Stimulated activated effector memory CD8-positive, alpha-beta T cell treated with anti-CD3 and anti-CD28 coated beads, Interleukin-12 subunit alpha, Interleukin-12 subunit beta, amount 100 ng/mL, for 72 hours (primary cell): ENCODE measurements at regions not wholly inside any gene's neighbourhood (a gene's known extent, or its start where the extent isn't known, plus 50 kb on each side); places are given as distances from the start of the nearest gene placed in this dataset.
"Not testable (repeated sequence)": the region's sequence is repeated elsewhere in the genome, so short reads cannot be mapped to it uniquely, and the experiment has no call there.

Source experiments
- ATAC-seq: fragments of 150-1000 bp; cut with Tn5 transposase; 2 replicates; pipeline ENCODE4 v1.10.0; 2021
- DNase-seq, 2 donors: peaks; one replicate each; pipeline ENCODE4 v3.0.0; 2021 to 2022; ENCODE audit warnings: low spot score in 2 of 2
- H3K27ac Mint-ChIP-seq: one replicate; pipeline ENCODE4 v1.8.0; 2022; ENCODE audit warnings: mild to moderate bottlenecking, mixed read lengths
- H3K36me3 Mint-ChIP-seq: one replicate; pipeline ENCODE4 v1.8.0; 2022; ENCODE audit warnings: mild to moderate bottlenecking, mixed read lengths
- H3K4me1 Mint-ChIP-seq: one replicate; pipeline ENCODE4 v1.8.0; 2022; ENCODE audit warnings: mixed read lengths
- H3K4me3 Mint-ChIP-seq: one replicate; pipeline ENCODE4 v1.8.0; 2022; ENCODE audit warnings: mild to moderate bottlenecking, mixed read lengths
- H3K9me3 Mint-ChIP-seq: one replicate; pipeline ENCODE4 v1.8.0; 2022; ENCODE audit warnings: mixed read lengths

GRCh38 chr6:74598462-74599393 is 607.1 kb downstream of the COL12A1 start:
- DNase-seq (no peak), ATAC-seq (peak; percentile 42)
- no peaks in the 10 kb centered on the region for H3K4me1 Mint-ChIP-seq
- H3K27ac Mint-ChIP-seq = no peak overlapping the region
- H3K4me3 Mint-ChIP-seq = no peak overlapping the region
- no peaks in the 10 kb centered on the region for H3K36me3 Mint-ChIP-seq
- H3K9me3 Mint-ChIP-seq = peaks cover 7% of the 10 kb centered on the region

GRCh38 chr6:74597840-74598239 is 608.0 kb downstream of the COL12A1 start:
- H3K27ac Mint-ChIP-seq = no peak overlapping the region
- no peak overlapping the region for H3K4me3 Mint-ChIP-seq
- ATAC-seq (no peak), DNase-seq (no peak)
- H3K36me3 Mint-ChIP-seq = no peaks in the 10 kb centered on the region
- no peaks in the 10 kb centered on the region for H3K4me1 Mint-ChIP-seq
- H3K9me3 Mint-ChIP-seq = peaks cover 6% of the 10 kb centered on the region

- Mint-ChIP-seq H3K4me1 (no peaks in the 10 kb centered on the region), H3K36me3 (no peaks in the 10 kb centered on the region), H3K4me3 (no peak overlapping the region), H3K9me3 (peaks cover 6% of the 10 kb centered on the region), H3K27ac (no peak overlapping the region)
- ATAC-seq (no peak), DNase-seq (no peak)
These were observed 608.6 kb downstream of the COL12A1 start for GRCh38 chr6:74597266-74597665.

DNA sequence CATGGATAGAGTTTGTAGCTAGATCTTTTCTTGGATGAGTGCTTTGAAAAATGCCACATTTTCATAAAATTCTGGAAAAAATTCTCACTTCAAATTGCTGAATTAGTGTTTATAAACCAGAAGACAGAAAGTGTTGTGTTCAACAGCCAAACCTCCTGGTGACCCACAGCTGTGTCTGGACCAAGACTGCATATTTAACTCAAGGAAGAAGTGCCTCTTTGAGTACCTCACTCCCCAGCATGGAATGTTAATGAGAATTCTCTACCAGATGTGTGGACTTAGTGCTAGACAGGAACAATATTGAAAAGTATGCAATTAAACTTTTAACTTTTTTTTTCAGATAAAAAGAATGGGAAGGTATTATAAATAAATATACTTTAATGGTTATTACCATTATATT is 609.3 kb downstream of the COL12A1 start:
- Mint-ChIP-seq H3K4me1 (no peaks in the 10 kb centered on the region), H3K4me3 (no peak overlapping the region)
- ATAC-seq = no peak

DNA sequence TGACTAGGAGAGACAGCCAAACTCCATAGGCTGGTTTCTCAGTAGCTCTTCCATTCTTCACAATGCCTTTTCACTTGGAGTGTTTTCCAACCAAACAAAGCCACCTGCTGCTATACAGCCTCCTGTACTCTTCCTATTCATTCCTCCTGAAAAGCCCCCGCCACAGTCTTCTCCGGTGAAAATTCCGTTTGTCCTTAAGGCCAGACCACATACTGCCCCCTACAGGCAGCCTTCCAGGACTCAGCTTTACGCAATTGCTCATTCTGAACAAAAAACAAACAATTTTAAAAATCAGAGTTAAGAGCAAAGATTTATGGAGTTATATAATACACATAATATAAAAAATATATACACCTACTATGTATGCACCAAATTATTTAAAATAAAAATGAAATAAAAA is 611.5 kb downstream of the COL12A1 start:
- not testable (repeated sequence) for H3K36me3 Mint-ChIP-seq, H3K27ac Mint-ChIP-seq, H3K4me3 Mint-ChIP-seq, DNase-seq, ATAC-seq, H3K4me1 Mint-ChIP-seq
- peaks cover 10% of the 10 kb centered on the region for H3K9me3 Mint-ChIP-seq

More for the DNA sequence above, 609.3 kb downstream of the COL12A1 start:
- no peak for DNase-seq
- no peaks in the 10 kb centered on the region for H3K36me3 Mint-ChIP-seq
- no peak overlapping the region for H3K27ac Mint-ChIP-seq
- peaks cover 6% of the 10 kb centered on the region for H3K9me3 Mint-ChIP-seq

DNA sequence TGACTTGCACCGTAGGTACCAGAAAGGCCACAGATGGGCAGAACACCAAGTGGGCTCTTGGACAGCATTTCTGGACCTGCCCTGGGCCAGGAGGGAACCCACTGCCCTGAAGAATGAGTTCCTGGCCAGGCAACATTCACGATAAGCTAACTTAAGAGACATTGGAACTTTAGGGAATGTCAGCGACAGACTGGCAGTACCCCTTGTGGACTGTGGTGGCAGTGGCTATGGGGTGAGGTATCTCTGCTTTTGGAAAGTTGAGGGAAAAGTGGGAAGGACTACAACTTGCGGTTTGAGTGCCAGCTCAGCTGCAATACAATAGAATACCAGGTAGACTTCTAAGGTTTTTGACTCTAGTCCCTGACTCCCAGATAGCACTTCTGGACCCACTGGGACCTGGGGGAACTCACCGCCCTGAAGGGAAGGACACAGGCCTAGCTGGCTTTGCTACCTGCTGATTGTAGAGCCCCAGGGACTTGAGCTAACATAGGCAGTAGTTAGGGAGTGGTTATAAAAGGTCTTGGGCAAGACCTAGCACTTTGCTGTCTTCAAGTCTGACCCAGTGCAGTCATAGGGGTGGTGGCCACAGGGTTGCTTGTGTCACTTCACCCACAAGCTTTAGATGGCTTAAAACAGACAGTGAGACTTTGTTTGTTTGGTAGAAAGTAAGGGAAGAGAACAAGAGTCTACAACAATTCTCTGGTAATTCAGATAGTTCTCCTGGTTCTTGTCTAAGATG is 617.6 kb downstream of the COL12A1 start:
- no peak overlapping the region for H3K27ac Mint-ChIP-seq
- peaks cover 14% of the 10 kb centered on the region for H3K9me3 Mint-ChIP-seq
- H3K4me3 Mint-ChIP-seq = no peak overlapping the region
- no peaks in the 10 kb centered on the region for H3K4me1 Mint-ChIP-seq
- DNase-seq (no peak), ATAC-seq (no peak)
- H3K36me3 Mint-ChIP-seq = no peaks in the 10 kb centered on the region

DNA sequence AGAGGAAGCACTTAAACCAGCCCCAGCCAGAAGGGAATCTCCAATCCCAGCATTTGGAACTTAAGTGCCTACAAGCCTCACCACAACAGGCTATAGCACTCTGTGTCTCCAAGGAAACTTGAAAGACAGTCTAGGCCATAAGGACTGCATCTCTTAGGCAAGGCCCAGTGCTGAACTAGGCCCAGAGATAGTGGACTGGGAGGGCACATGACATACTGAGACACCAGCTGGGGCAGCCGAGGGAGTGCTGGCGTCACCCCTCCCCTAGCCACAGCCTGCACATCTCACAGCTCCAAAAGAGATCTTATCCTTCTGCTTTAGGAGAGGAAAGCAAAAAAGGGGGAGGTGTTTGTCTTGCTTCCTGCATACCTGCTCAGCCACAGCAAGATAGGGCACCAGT is 618.5 kb downstream of the COL12A1 start:
- ATAC-seq (peak; percentile 8), DNase-seq (no peak)
- Mint-ChIP-seq H3K4me3 (no peak overlapping the region), H3K4me1 (no peaks in the 10 kb centered on the region), H3K36me3 (no peaks in the 10 kb centered on the region), H3K27ac (no peak overlapping the region), H3K9me3 (peaks cover 11% of the 10 kb centered on the region)

GRCh38 chr6:74585753-74586152 is 620.1 kb downstream of the COL12A1 start:
- H3K27ac Mint-ChIP-seq = no peak overlapping the region
- no peak overlapping the region for H3K4me3 Mint-ChIP-seq
- H3K9me3 Mint-ChIP-seq = peaks cover 6% of the 10 kb centered on the region
- DNase-seq (no peak), ATAC-seq (no peak)
- H3K36me3 Mint-ChIP-seq = no peaks in the 10 kb centered on the region
- no peaks in the 10 kb centered on the region for H3K4me1 Mint-ChIP-seq

DNA sequence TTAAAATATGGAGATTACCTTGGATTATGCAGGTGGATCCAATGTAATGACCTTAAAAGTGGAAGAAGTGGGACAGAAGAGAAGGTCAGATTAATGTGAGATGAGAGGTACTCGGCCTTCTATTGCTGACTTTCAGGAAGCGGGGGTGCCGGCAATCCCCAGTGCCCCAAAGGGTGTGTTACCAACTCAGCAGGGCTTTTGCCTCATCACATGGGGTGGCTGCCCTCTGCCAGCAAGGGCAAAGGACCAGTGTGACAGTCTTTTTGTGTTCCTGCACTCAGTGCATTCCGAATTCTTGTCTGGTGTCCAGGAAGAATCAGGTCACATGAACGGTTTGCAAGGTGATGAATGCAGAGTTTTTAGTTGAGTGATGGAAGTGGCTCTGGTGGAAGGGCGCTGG is 624.2 kb downstream of the COL12A1 start:
- H3K4me3 Mint-ChIP-seq = no peak overlapping the region

GRCh38 chr6:74579794-74580193 is 626.1 kb downstream of the COL12A1 start:
- Mint-ChIP-seq H3K4me1 (no peaks in the 10 kb centered on the region), H3K4me3 (no peak overlapping the region), H3K36me3 (no peaks in the 10 kb centered on the region), H3K9me3 (peaks cover 9% of the 10 kb centered on the region), H3K27ac (no peak overlapping the region)
- no peak for DNase-seq
- no peak for ATAC-seq

More for the DNA sequence above, 624.2 kb downstream of the COL12A1 start:
- peaks cover 9% of the 10 kb centered on the region for H3K9me3 Mint-ChIP-seq
- H3K4me1 Mint-ChIP-seq = no peaks in the 10 kb centered on the region
- ATAC-seq (no peak), DNase-seq (no peak)
- H3K36me3 Mint-ChIP-seq = no peaks in the 10 kb centered on the region
- no peak overlapping the region for H3K27ac Mint-ChIP-seq

- Mint-ChIP-seq H3K36me3 (no peaks in the 10 kb centered on the region), H3K4me3 (no peak overlapping the region), H3K27ac (no peak overlapping the region), H3K4me1 (no peaks in the 10 kb centered on the region), H3K9me3 (peaks cover 9% of the 10 kb centered on the region)
- ATAC-seq = no peak
- no peak for DNase-seq
These were observed 626.8 kb downstream of the COL12A1 start for GRCh38 chr6:74579047-74579446.

DNA sequence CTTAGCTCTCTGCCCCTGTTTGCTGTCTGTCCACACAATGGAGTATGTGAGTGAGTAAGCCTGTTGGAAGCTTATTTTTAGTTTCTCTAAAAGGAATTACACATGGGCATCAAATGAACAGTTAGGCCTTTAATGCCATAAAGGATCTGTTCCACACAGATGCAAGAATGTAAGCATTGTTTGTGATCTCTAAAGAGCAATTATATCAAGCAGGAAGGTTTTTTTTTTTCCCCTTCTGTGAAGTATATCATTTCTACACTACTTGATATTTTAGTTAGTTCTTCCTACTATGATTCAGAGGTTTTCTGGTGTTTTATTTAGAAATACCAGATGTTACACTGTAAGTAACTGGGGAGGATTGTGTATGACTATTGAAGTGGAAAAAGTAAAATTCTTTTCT is 627.5 kb downstream of the COL12A1 start:
- ATAC-seq = no peak

GRCh38 chr6:74577619-74578018 is 628.2 kb downstream of the COL12A1 start:
- Mint-ChIP-seq H3K36me3 (no peaks in the 10 kb centered on the region), H3K4me1 (no peaks in the 10 kb centered on the region), H3K9me3 (peaks cover 9% of the 10 kb centered on the region), H3K27ac (no peak overlapping the region), H3K4me3 (no peak overlapping the region)
- no peak for DNase-seq
- ATAC-seq = no peak

More for the DNA sequence above, 627.5 kb downstream of the COL12A1 start:
- no peak for DNase-seq
- H3K27ac Mint-ChIP-seq = no peak overlapping the region
- H3K9me3 Mint-ChIP-seq = peaks cover 9% of the 10 kb centered on the region
- no peak overlapping the region for H3K4me3 Mint-ChIP-seq
- H3K4me1 Mint-ChIP-seq = no peaks in the 10 kb centered on the region
- no peaks in the 10 kb centered on the region for H3K36me3 Mint-ChIP-seq

- no peaks in the 10 kb centered on the region for H3K36me3 Mint-ChIP-seq
- ATAC-seq (no peak), DNase-seq (no peak)
- peaks cover 8% of the 10 kb centered on the region for H3K9me3 Mint-ChIP-seq
- no peaks in the 10 kb centered on the region for H3K4me1 Mint-ChIP-seq
- H3K27ac Mint-ChIP-seq = no peak overlapping the region
- H3K4me3 Mint-ChIP-seq = no peak overlapping the region
These were observed 631.1 kb downstream of the COL12A1 start for GRCh38 chr6:74574794-74575193.

DNA sequence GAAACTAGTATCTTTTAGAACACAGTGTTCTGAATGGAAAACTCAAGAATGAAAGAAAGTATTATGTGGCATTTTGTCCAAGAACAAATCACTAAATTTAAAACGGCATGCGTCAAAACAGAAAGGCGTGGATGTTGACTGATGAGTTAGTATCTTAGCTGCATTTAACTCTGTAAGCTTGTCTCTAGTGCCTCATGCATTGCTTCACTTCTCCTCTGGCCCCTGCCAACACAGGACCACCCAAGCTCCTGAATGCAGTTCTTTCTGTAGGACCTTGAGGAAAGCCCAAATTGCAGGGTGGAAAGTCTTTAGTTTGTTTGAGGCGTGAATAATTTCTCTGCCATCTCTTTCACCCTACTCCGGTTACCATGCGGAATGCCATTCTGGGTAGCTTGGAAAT is 632.2 kb downstream of the COL12A1 start:
- DNase-seq = no peak
- Mint-ChIP-seq H3K36me3 (no peaks in the 10 kb centered on the region), H3K4me3 (no peak overlapping the region)

DNA sequence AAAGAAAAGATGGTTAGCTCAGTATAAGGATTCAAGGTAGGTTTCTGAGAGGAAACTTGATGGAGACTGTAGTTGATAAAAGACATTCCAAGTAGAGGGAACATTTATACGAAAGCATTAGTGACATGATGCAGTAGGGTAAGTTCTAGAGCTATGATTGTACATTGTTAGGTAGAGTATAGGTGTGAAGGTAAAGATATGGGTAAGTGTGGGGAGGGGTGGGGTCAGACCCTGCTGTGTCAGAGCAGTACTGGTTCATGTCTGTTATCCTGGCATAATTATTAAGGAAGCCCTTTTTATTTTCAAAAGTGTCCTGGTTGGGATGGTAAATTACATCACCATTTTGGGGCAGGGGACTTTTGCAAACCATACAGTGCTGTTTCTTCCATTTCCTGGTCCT is 635.8 kb downstream of the COL12A1 start:
- ATAC-seq (no peak), DNase-seq (no peak)
- Mint-ChIP-seq H3K36me3 (no peaks in the 10 kb centered on the region), H3K27ac (no peak overlapping the region), H3K4me3 (no peak overlapping the region), H3K4me1 (no peaks in the 10 kb centered on the region), H3K9me3 (peaks cover 5% of the 10 kb centered on the region)

More for the DNA sequence above, 632.2 kb downstream of the COL12A1 start:
- no peak for ATAC-seq
- Mint-ChIP-seq H3K9me3 (peaks cover 7% of the 10 kb centered on the region), H3K4me1 (no peaks in the 10 kb centered on the region), H3K27ac (no peak overlapping the region)
